GM18867 (cell line): ENCODE measurements at regions not wholly inside any gene's neighbourhood (a gene's known extent, or its start where the extent isn't known, plus 50 kb on each side); places are given as distances from the start of the nearest gene placed in this dataset.
"Not testable (repeated sequence)": the region's sequence is repeated elsewhere in the genome, so short reads cannot be mapped to it uniquely, and the experiment has no call there.

Experiments used
- ATAC-seq: cut with Tn5 transposase; IDR thresholded peaks from one replicate; pipeline ENCODE4 v1.9.1; 2021; ENCODE audit warnings: mild to moderate bottlenecking, moderate library complexity; ENCODE audit not compliant: unreplicated experiment

GRCh38 chr2:236369661-236370062 is 105.5 kb upstream of the ASB18 start:
- ATAC-seq, result no peak

- no peak for ATAC-seq
Measured at GRCh38 chr2:236370847-236371409, 106.7 kb upstream of the ASB18 start.

DNA sequence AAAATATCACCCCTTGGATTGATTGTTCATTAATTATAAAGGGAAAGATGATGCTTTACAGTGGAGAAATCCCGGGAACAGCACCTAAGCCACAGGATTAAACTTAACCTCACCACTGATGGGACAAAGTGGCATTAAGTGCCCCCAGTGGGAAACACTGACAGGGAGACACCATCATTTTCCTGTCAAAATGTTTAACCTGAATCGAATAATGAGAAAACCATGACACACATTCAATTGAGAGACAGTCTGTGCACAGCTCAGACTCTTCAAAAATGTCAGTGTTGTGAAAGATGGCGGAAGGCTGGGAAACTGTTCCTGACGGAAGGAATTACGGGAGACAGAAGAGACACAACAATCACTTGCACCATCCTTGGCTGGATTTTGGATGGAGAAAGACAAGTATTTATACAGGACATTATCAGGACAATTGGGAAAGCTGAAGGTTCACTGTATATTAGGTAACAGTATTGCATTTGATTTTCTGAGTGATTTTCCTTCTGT is 111.8 kb upstream of the ASB18 start:
- no peak for ATAC-seq

- ATAC-seq, result no peak
Measured at GRCh38 chr2:236376566-236377244, 112.5 kb upstream of the ASB18 start.

GRCh38 chr2:236380051-236380612 is 115.9 kb upstream of the ASB18 start:
- no peak for ATAC-seq

DNA sequence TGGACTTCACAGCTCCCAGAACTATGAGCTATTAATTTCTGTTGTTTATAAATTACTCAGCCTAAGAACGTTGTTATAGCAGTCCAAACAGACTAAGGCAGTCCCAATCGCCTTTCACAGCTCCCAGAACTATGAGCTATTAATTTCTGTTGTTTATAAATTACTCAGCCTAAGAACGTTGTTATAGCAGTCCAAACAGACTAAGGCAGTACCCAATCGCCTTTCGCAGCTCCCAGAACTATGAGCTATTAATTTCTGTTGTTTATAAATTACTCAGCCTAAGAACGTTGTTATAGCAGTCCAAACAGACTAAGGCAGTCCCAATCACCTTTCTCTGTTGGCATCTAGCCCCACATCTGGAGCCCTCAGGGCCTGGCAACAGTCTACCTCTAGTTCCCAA is 117.0 kb upstream of the ASB18 start:
- ATAC-seq, result not testable (repeated sequence)

DNA sequence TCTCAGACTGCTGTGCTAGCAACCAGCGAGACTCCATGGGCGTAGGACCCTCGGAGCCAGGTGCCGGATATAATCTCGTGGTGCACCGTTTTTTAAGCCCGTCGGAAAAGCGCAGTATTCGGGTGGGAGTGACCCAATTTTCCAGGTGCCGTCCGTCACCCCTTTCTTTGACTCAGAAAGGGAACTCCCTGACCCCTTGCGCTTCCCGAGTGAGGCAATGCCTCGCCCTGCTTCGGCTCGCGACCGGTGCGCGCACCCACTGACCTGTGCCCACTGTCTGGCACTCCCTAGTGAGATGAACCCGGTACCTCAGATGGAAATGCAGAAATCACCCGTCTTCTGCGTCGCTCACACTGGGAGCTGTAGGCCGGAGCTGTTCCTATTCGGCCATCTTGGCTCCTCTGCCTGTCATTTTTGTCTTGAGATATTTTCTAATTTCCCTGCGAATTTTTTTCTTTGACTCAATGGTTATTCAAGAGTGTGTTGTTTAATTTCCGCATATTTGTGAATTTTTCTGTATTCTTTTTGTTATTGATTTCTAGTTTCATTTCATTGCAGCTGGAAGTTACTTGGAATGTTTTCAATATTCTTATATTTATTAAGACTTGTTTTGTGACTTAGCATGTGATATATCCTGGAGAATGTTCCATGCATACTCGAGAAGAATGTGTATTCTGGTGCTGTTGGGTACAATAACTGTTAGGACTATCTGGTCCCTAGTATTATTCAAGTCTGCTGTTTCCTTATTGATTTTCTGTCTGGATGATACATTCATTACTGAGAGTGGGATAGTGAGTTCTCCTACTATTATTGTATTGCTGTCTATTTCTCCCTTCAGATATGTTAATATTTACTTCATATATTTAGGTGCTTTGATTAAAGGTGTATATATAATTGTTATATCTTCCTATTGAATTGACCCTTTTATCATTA is 125.3 kb upstream of the ASB18 start:
- ATAC-seq, result not testable (repeated sequence)

GRCh38 chr2:236393101-236393500 is 128.9 kb upstream of the ASB18 start:
- no peak for ATAC-seq

DNA sequence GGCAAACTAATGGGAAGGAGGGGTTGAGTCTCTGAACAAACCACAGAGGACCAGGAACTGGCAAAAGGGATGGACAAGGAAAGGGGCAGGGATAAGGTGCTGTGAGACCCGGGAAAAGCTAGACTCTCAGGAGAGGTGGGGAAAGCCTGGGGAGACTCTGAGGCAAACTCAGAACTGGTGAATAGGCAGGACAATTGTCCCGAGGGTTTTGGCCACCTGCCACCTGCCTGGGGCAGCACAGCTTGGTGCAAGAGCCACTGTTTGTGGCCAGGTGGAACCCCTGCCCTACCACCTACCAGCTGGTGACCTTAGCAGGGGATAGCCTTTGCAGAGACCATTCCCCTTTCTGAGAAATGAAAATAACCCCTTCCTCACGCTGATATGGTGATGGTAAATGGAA is 129.4 kb upstream of the ASB18 start:
- ATAC-seq, result no peak

GRCh38 chr2:236394571-236394970 is 130.4 kb upstream of the ASB18 start:
- ATAC-seq, result no peak

DNA sequence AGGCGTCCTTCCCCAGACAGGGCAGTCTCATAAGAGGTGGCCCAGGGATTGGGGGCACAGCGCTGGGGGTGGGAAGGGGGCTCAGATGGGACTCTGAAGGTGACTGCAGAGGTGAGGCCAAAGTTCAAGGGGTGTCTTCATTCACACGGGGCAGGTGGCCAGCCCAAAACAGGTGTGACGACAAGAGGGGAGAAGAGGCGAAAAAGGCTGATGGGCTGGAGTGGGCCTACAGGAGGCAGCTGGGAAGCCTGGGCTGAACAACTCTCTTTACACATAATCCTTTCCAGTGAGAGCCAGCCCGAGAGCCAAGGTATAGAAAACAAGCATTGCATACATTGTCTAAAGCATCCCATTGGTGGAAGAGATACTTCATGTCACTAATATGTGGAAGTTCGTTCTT is 130.9 kb upstream of the ASB18 start:
- ATAC-seq, result no peak

GRCh38 chr2:236396818-236397350 is 132.7 kb upstream of the ASB18 start:
- no peak for ATAC-seq

DNA sequence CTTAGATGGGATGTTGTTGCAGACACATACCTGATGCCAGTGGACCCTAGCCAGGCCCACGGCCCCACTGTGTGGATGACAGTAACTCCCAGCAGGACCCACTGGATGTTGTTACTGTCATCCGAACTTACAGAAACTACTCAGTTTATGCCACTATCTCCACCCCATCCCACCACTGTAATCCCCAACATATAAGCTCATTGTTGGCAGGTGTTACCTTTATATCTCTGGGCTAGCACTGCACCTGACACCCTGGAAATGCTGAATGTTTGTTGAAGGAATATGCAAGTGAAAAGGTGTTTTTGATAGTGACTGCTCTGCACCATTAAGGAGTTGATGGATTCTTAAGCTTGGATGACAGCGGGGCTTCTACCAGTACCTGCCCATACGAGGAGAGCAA is 133.5 kb upstream of the ASB18 start:
- ATAC-seq, result no peak

- no peak for ATAC-seq
Measured at GRCh38 chr2:236399409-236399808, 135.2 kb upstream of the ASB18 start.

DNA sequence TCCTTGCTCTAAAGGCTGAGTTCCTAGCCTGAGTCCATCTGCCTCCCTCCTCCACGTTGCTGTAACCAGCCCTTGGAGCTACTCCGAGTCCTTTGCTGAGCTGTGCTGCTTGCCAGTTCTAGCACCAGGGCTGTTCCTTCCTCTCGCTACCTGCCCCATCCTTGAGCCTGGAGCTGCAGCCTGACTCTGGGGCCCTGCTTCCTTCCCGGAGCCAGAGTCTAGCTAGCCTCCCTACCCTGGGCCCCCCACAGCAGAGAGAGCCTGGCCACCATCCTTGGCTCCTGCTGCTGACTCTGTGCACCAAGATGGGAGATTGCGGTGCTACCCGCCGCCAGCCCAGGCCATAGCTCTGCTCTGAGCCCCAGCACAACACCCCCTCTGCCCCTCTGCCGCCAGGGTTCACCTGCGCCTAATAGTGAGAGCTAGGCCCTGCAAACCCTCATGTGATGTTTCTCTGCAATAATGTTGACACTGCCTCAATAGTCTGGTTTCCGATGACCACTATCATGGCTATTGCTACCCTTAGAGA is 135.9 kb upstream of the ASB18 start:
- ATAC-seq, result no peak

GRCh38 chr2:236400594-236401360 is 136.6 kb upstream of the ASB18 start:
- no peak for ATAC-seq

- ATAC-seq, result no peak
Measured at GRCh38 chr2:236402033-236402790, 138.0 kb upstream of the ASB18 start.

- ATAC-seq, result no peak
Measured at GRCh38 chr2:236403125-236403524, 138.9 kb upstream of the ASB18 start.

- ATAC-seq, result no peak
Measured at GRCh38 chr2:236403811-236404210, 139.6 kb upstream of the ASB18 start.
